Omental fat pad (tissue), 3 donors: ENCODE measurements at regions not wholly inside any gene's neighbourhood (a gene's known extent, or its start where the extent isn't known, plus 50 kb on each side); places are given as distances from the start of the nearest gene placed in this dataset.

Experiments
- ATAC-seq: fragments of 150-250 bp; one replicate; pipeline ENCODE4 v1.9.1; 2016; ENCODE audit warnings: mild to moderate bottlenecking, moderate library complexity; ENCODE audit not compliant: low FRiP score
- DNase-seq: peaks from one replicate; pipeline ENCODE4 v3.0.0-alpha.2; 2019; ENCODE audit warnings: low spot score
- CTCF ChIP-seq, 3 donors: fragments of 450-650 bp; IDR thresholded peaks; one replicate each; pipeline ENCODE4 v1.5.1; 2016 to 2017; ENCODE audit warnings: antibody characterized with exemption in 3 of 3, mild to moderate bottlenecking in 3 of 3, moderate library complexity in 2 of 3

- ATAC-seq, result no peak
- TF ChIP-seq CTCF (IDR thresholded peaks at IDR 0.05), result no peak
- DNase-seq, result no peak
These were observed 431.8 kb upstream of the MAN1A1 start for GRCh38 chr6:119781365-119781764.

- ATAC-seq (no peak), DNase-seq (no peak)
- TF ChIP-seq CTCF (IDR thresholded peaks at IDR 0.05), result no peak
These were observed 418.6 kb upstream of the MAN1A1 start for GRCh38 chr6:119768201-119768600.

- no peak for ATAC-seq
- no peak for TF ChIP-seq CTCF (IDR thresholded peaks at IDR 0.05)
- DNase-seq, result no peak
These were observed 415.5 kb upstream of the MAN1A1 start for GRCh38 chr6:119764927-119765681.

- ATAC-seq (no peak), DNase-seq (no peak)
- TF ChIP-seq CTCF (IDR thresholded peaks at IDR 0.05), result no peak
These were observed 410.5 kb upstream of the MAN1A1 start for GRCh38 chr6:119760046-119760445.

- TF ChIP-seq CTCF (IDR thresholded peaks at IDR 0.05), result no peak
- ATAC-seq (no peak), DNase-seq (no peak)
These were observed 408.8 kb upstream of the MAN1A1 start for GRCh38 chr6:119758385-119758784.

GRCh38 chr6:119757467-119757866, 407.9 kb upstream of the MAN1A1 start:
- ATAC-seq, result no peak
- DNase-seq, result no peak

More at GRCh38 chr6:119757467-119757866, 407.9 kb upstream of the MAN1A1 start:
- no peak for TF ChIP-seq CTCF (IDR thresholded peaks at IDR 0.05)
